ENCODE measurements at regions not wholly inside any gene's neighbourhood (a gene's known extent, or its start where the extent isn't known, plus 50 kb on each side); places are given as distances from the start of the nearest gene placed in this dataset.
"Not testable (repeated sequence)": the region's sequence is repeated elsewhere in the genome, so short reads cannot be mapped to it uniquely, and the experiment has no call there.

DNA sequence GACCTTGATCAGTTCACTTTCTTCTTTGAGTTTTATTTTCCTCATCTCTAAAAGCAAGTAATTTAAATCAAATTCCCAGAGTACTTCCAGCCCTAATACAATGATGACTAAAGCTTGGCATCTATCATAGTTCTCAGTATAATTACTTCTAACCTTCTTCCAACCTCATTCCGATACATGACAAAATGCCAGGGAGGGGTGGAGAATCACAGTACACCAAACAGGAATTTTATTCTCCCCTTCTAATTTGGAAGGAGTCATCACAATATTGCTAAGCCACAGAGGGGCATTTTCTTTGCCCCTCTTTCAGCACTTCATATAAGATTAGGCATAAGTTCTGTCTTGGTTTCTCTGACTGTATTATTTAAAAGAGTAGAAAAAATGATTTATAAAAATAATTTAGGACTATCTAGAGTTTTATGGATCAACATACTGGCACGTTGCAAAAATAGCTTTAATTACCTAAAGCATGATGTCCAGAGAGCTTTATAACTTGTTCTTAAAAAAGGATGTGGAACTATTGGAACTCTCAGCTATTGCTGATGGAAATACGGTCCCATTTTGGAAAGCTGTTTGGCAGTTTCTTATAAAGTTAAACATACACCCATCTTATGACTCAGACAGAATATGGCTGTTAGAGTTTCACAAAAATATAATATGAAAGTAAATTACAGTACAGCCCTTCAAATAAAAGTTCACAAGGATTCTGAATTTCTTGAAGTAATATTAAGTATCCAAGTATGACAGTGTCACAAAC lies 86.9 kb upstream of the UBE2E2 start:
- no peak for DNase-seq

GRCh38 chr3:23117856-23118255 lies 85.3 kb upstream of the UBE2E2 start:
- DNase-seq, result no peak

DNA sequence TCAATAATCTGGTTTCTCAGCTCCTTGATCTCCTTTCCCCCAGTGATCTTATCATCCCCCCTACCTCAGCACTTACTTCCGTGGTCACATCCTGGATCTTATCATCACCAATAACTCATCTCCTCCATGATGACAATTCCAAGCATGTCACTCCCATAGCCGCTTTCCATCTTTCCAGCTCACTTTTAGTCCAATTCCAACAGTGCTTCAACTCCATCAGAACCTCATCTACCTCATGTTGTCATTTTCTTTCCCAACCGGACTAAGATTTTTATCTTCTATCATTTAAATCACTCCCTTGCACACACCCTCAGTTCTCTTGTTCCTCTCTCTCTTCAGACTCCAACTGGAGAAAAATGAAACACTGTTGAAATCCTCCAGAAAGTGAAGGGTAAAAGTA lies 75.9 kb upstream of the UBE2E2 start:
- DNase-seq, result no peak

DNA sequence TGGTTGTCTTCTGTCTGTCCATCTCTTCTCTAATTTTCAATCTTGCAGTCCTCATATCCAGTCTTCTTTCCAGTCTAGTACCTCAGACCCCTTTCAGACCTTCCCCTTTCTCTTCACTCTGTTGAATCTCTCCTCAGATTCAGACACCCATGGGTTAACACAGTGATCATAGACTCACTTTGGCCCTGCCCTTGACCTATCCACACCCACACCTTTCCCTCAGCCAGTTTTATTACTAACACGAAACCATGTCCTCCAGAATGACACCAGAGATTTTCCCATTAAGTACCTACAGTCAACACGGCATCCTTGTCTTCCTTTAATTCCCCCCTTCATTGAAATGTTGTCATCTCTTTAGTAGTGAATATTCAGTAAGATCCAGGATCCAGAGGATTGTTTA lies 74.5 kb upstream of the UBE2E2 start:
- no peak for DNase-seq

GRCh38 chr3:23129117-23129516 lies 74.0 kb upstream of the UBE2E2 start:
- no peak for DNase-seq

DNA sequence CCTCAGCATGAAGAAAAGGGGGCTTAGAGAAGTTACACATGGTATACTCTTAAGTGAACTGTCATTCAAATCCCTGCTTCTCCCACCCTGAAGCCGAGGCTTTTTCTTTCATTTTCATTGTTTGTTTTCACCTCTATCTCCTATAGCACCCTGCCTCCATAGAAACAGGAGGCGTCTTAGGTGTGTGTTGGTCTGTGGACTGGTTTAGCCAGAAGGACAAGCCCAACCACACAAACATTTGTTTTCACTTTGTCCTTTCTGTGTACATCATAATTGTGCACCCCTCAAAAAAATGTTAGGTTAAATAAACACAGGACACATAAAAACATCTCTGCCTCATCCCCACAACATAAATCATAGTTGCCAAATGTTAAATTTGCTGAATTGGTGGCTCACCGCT lies 73.3 kb upstream of the UBE2E2 start:
- no peak for DNase-seq

DNA sequence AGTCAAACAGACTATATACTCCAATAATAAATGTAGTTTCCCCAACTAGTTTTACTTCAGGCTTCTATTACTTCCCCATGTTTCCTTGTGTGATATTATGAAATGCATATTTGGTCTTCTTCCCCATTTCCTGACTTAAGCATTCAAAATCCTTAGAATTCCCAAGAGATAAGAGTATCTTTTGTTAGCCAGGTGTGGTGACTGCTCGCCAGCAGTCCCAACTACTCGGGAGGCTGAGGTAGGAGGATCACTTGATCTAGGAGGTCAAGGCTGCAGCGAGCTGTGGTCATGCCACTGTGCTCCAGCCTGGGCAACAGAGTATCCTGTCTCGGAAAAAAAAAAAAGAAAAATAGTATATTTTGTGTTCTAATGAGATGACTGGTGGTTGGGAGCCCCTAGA lies 72.7 kb upstream of the UBE2E2 start:
- DNase-seq, result no peak

GRCh38 chr3:23135026-23135785 lies 67.9 kb upstream of the UBE2E2 start:
- DNase-seq, result no peak

DNA sequence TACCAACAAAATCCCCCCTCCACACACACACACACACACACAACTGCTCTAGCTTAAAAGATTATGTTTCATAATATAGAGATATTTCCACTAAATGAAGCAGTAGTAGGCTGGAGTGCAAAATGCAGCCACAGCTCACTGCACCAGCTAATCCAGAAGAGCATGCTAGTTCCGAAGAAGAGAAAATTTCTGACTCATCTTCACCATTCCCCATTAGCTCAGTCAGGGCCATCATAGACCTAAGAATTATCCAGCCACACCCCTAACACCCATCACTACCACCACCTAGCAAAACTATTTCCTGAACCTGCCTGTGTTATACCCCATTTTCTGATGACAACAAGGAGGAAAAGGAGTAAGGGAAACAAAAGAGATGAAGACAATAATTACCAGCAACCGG lies 67.1 kb upstream of the UBE2E2 start:
- no peak for DNase-seq

DNA sequence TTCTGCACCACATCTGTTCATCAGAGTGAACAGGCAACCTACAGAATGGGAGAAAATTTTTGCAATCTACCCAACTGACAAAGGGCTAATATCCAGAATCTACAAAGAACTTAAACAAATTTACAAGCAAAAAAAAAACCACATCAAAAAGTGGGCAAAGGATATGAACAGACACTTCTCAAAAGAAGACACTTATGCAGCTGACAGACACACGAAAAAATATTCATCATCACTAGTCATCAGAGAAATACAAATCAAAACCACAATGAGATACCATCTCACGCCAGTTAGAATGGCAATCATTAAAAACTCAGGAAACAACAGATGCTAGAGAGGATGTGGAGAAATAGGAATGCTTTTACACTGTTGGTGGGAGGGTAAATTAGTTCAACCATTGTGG lies 59.1 kb upstream of the UBE2E2 start:
- not testable (repeated sequence) for DNase-seq

DNA sequence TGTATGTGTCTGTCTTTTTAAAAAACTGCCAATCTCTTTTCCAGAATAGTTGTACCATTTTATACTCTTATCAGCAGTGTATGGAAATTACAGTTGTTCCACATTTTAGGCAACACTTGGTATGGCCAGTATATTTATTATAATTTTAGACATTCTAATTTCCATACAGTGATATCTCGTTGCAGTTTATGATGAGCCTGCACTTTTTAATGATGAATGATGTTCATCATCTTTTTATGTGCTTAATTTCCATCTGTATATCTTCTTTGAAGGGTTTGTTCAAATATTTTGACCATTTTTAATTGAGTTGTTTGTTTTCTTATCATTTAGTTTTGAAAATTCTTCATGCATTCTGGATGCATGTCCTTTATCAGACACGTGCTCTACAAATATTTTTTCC lies 57.0 kb upstream of the UBE2E2 start:
- DNase-seq, result no peak

- DNase-seq, result no peak
Observed at GRCh38 chr3:23152989-23153388, 50.1 kb upstream of the UBE2E2 start.
